ENCODE measurements at regions not wholly inside any gene's neighbourhood (a gene's known extent, or its start where the extent isn't known, plus 50 kb on each side); places are given as distances from the start of the nearest gene placed in this dataset.

- H3K27me3 Mint-ChIP-seq (ENCODE audit: insufficient read depth, low read depth, poor library complexity) = peaks cover 2% of the 10 kb centered on the region
- Histone ChIP-seq H3K79me2 (replicated peaks; ENCODE audit: insufficient read depth) (no peaks in the 10 kb centered on the region), H3K4me1 (ENCODE audit: insufficient read depth) (no peaks in the 10 kb centered on the region), H3K4me3 (no peak overlapping the region), H3K4me2 (no peak overlapping the region), H3K9me2 (ENCODE audit: insufficient read depth) (no peaks in the 10 kb centered on the region), H2AFZ (no peak overlapping the region), H4K20me1 (replicated peaks; ENCODE audit: insufficient read depth) (no peaks in the 10 kb centered on the region), H3F3A (replicated peaks; ENCODE audit: low read depth) (no peaks in the 10 kb centered on the region), H3K27ac (ENCODE audit: low read depth) (no peak overlapping the region), H3K36me3 (ENCODE audit: insufficient read depth) (no peaks in the 10 kb centered on the region), H3K27me3 (ENCODE audit: insufficient read depth) (no peaks in the 10 kb centered on the region)
- no peaks in the 10 kb centered on the region for H3K9me3 Mint-ChIP-seq
- peaks cover 8% of the 10 kb centered on the region for H3K4me1 Mint-ChIP-seq
- TF ChIP-seq ETS1 (IDR thresholded peaks at IDR 0.05) (no peak), JUNB (IDR thresholded peaks at IDR 0.05; ENCODE audit: unreplicated experiment) (no peak), EZH2phosphoT487 (IDR thresholded peaks at IDR 0.05; ENCODE audit: unreplicated experiment) (no peak), POLR2AphosphoS5 (IDR thresholded peaks at IDR 0.05; ENCODE audit: low read depth) (no peak), ZNF114 (CRISPR knock-in tag; IDR thresholded peaks at IDR 0.05) (no peak), STAT1 (IDR thresholded peaks at IDR 0.05; ENCODE audit: unreplicated experiment) (no peak), CREB1 (CRISPR knock-in tag; IDR thresholded peaks at IDR 0.05; ENCODE audit: low read depth) (no peak), EZH2 (IDR thresholded peaks at IDR 0.05; ENCODE audit: low read depth, unreplicated experiment) (no peak), ZNF462 (CRISPR knock-in tag; IDR thresholded peaks at IDR 0.05) (no peak), ZNF331 (CRISPR knock-in tag; IDR thresholded peaks at IDR 0.05; ENCODE audit: low read depth) (no peak), NANOG (IDR thresholded peaks at IDR 0.05; ENCODE audit: borderline replicate concordance) (no peak)
- TF ChIP-seq, protein P1, sequence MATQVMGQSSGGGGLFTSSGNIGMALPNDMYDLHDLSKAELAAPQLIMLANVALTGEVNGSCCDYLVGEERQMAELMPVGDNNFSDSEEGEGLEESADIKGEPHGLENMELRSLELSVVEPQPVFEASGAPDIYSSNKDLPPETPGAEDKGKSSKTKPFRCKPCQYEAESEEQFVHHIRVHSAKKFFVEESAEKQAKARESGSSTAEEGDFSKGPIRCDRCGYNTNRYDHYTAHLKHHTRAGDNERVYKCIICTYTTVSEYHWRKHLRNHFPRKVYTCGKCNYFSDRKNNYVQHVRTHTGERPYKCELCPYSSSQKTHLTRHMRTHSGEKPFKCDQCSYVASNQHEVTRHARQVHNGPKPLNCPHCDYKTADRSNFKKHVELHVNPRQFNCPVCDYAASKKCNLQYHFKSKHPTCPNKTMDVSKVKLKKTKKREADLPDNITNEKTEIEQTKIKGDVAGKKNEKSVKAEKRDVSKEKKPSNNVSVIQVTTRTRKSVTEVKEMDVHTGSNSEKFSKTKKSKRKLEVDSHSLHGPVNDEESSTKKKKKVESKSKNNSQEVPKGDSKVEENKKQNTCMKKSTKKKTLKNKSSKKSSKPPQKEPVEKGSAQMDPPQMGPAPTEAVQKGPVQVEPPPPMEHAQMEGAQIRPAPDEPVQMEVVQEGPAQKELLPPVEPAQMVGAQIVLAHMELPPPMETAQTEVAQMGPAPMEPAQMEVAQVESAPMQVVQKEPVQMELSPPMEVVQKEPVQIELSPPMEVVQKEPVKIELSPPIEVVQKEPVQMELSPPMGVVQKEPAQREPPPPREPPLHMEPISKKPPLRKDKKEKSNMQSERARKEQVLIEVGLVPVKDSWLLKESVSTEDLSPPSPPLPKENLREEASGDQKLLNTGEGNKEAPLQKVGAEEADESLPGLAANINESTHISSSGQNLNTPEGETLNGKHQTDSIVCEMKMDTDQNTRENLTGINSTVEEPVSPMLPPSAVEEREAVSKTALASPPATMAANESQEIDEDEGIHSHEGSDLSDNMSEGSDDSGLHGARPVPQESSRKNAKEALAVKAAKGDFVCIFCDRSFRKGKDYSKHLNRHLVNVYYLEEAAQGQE (IDR thresholded peaks at IDR 0.05; ENCODE audit: unreplicated experiment) = no peak
- TF ChIP-seq, protein P2, sequence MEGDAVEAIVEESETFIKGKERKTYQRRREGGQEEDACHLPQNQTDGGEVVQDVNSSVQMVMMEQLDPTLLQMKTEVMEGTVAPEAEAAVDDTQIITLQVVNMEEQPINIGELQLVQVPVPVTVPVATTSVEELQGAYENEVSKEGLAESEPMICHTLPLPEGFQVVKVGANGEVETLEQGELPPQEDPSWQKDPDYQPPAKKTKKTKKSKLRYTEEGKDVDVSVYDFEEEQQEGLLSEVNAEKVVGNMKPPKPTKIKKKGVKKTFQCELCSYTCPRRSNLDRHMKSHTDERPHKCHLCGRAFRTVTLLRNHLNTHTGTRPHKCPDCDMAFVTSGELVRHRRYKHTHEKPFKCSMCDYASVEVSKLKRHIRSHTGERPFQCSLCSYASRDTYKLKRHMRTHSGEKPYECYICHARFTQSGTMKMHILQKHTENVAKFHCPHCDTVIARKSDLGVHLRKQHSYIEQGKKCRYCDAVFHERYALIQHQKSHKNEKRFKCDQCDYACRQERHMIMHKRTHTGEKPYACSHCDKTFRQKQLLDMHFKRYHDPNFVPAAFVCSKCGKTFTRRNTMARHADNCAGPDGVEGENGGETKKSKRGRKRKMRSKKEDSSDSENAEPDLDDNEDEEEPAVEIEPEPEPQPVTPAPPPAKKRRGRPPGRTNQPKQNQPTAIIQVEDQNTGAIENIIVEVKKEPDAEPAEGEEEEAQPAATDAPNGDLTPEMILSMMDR (conservative IDR thresholded peaks at IDR 0.05; ENCODE audit: low read depth in 2 of 2) = no peak
- H3K27ac Mint-ChIP-seq = no peak overlapping the region
- ATAC-seq (no peak), DNase-seq (ENCODE audit: low spot score) (no peak)
- H3K4me3 Mint-ChIP-seq = no peak overlapping the region
- no peaks in the 10 kb centered on the region for H3K36me3 Mint-ChIP-seq (ENCODE audit: low read depth)
These were observed 364.0 kb upstream of the SLC14A2 start for GRCh38 chr18:45251236-45251635.
